Mucosa of gallbladder (tissue), 1 donor: ENCODE measurements at regions not wholly inside any gene's neighbourhood (a gene's known extent, or its start where the extent isn't known, plus 50 kb on each side); places are given as distances from the start of the nearest gene placed in this dataset.
"Not testable (repeated sequence)": the region's sequence is repeated elsewhere in the genome, so short reads cannot be mapped to it uniquely, and the experiment has no call there.

ENCODE experiments used
- DNase-seq: peaks from one replicate; pipeline ENCODE4 v3.0.0-alpha.2; 2020; ENCODE audit warnings: low spot score
- donor health status: DM: no; HTN: no; CAD: no.

- no peak for DNase-seq
Observed at GRCh38 chr13:63546524-63546923, 2130.9 kb upstream of the PCDH20 start.

- no peak for DNase-seq
Observed at GRCh38 chr13:63542770-63543169, 2127.1 kb upstream of the PCDH20 start.

DNA sequence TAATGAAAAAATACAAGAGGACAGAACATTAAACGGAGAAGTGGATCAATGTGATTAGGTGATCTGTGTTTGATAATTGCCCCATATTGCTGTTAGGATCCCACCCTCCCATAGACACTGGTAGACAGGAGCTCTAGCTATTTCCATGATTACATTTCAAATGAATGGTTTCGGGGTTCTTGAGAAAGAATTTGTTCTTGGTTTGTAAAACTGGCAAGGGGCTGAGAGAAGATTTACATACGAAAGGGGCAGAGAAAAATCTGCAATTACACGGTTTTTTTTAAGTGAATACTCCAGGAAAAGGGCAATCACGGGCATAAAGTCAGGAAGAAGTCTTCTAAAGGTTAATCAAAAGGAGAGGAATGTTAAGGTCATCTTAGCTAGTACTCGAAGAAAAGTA is 2125.7 kb upstream of the PCDH20 start:
- no peak for DNase-seq

- no peak for DNase-seq
Observed at GRCh38 chr13:63540061-63540460, 2124.4 kb upstream of the PCDH20 start.

DNA sequence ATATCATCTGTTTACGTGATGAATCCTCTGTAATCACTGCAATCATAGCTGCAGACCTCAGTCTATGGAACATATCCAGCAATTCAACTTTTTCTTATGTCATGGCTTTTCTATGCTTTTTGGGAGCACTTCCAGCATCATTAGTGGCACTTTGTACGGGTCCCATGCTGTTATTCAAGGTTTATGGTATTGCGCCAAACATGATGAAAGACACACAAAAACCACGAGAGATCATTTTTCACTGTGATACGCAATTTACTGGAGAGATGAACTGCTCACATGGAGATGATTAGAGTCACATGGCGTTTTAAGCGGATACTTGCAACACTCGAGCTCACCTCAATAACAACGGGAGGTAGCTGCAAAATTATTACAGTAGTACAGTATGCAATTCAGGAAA is 2101.7 kb upstream of the PCDH20 start:
- no peak for DNase-seq

- no peak for DNase-seq
Observed at GRCh38 chr13:63516124-63516523, 2100.5 kb upstream of the PCDH20 start.

- DNase-seq: no peak
Observed at GRCh38 chr13:63514886-63515285, 2099.2 kb upstream of the PCDH20 start.

- no peak for DNase-seq
Observed at GRCh38 chr13:63512095-63512494, 2096.4 kb upstream of the PCDH20 start.

GRCh38 chr13:63501702-63502101 is 2086.1 kb upstream of the PCDH20 start:
- DNase-seq: no peak

GRCh38 chr13:63497601-63498000 is 2082.0 kb upstream of the PCDH20 start:
- no peak for DNase-seq

GRCh38 chr13:63492604-63493003 is 2077.0 kb upstream of the PCDH20 start:
- no peak for DNase-seq

DNA sequence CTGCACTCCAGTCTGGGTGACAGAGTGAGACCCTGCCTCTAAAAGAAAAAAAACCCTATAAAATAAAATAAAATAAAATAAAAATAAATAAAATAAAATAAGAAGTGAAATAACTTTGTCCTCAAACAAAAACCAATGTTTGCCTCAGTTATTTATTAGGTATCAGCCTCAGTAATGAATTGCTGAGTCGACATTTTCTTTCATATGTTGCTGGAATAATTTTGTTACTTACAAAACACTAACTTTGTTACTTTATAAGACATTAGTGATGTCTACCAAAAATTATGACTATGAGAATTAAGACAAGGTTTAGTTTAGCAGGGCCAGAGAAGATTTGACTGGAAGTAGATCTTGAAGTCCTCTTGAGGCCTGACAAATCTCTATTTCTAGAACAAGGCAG is 2074.5 kb upstream of the PCDH20 start:
- no peak for DNase-seq

- DNase-seq: no peak
Observed at GRCh38 chr13:63481334-63481733, 2065.7 kb upstream of the PCDH20 start.

DNA sequence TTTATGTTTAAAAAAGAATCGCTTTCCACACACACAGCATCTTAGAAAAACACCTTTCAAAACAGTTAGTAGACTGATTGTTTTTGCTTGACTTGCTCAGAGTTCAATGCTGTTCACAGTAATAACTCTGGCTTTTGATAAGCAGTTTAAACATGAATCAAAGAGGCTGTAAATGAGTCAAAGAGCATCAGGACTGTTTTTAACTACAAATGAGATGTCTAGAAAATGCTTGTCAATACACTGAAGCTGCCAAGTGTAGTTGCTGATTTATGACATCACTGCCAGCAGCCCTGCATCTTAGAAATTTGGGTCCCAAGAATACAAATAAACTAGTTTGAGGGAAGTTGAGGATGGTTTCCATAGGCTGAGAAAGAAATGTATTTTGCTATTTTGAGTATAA is 2057.1 kb upstream of the PCDH20 start:
- no peak for DNase-seq

- no peak for DNase-seq
Observed at GRCh38 chr13:63463782-63464610, 2048.3 kb upstream of the PCDH20 start.

GRCh38 chr13:63460462-63461090 is 2044.9 kb upstream of the PCDH20 start:
- no peak for DNase-seq

- no peak for DNase-seq
Observed at GRCh38 chr13:63457186-63457585, 2041.5 kb upstream of the PCDH20 start.

- DNase-seq: no peak
Observed at GRCh38 chr13:63455938-63456337, 2040.3 kb upstream of the PCDH20 start.

GRCh38 chr13:63449550-63449949 is 2033.9 kb upstream of the PCDH20 start:
- DNase-seq: no peak

DNA sequence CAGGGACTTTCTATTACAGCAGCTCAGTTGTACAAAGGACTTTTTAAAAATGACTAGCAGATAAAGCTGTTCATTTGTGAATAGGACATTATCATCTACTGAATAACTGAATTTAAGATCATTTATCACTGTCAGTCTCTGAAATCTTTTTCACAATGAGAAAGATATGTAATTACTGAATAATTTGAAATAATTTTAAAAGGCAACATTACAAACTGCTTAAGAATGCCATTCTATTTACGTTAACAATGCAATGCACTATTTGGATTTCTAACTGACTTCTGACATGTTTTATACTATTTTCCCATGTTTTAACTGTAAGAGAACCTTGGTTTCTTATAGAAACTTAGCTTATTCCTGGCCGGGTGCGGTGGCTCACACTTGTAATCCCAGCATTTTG is 2033.0 kb upstream of the PCDH20 start:
- DNase-seq: no peak

GRCh38 chr13:63446329-63446728 is 2030.7 kb upstream of the PCDH20 start:
- no peak for DNase-seq

- DNase-seq: not testable (repeated sequence)
Observed at GRCh38 chr13:63444225-63444624, 2028.6 kb upstream of the PCDH20 start.

DNA sequence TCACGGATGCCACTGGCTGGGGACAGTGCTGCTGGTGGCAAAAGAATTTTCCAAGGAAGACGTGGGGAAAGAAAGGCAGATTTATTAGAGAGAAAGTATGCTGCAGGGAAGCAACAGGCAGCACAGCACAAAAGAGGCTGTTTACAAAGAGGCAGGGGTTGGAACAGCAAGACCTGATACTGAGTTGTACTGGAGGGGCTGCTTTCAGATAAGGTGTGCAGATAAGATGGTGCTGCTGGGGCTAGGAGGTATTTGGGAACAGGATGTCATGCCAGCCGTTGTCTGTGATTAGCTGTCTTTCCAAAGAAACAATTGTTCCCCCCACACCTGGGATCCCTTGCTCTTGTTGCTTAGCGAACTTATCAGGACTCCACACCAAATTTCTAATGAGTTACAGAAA is 2023.3 kb upstream of the PCDH20 start:
- DNase-seq: no peak

- no peak for DNase-seq
Observed at GRCh38 chr13:63436325-63436668, 2020.6 kb upstream of the PCDH20 start.
